H9 (cell line): ENCODE measurements at regions not wholly inside any gene's neighbourhood (a gene's known extent, or its start where the extent isn't known, plus 50 kb on each side); places are given as distances from the start of the nearest gene placed in this dataset.

Experiments used
- DNase-seq: peaks from one replicate; pipeline ENCODE4 v3.0.0-alpha.2; 2017
- H2AFZ ChIP-seq: one replicate; pipeline ENCODE4 v1.6.1; 2013; ENCODE audit warnings: mild to moderate bottlenecking, low read length, control low read depth, moderate library complexity
- H2AK5ac ChIP-seq: 2 replicates; pipeline ENCODE4 v1.6.1; 2013; ENCODE audit warnings: low read length, control low read depth, mixed read lengths; ENCODE audit not compliant: insufficient read length
- H2BK120ac ChIP-seq: one replicate; pipeline ENCODE4 v1.6.1; 2013; ENCODE audit warnings: low read depth, mild to moderate bottlenecking, low read length, control low read depth, inconsistent platforms; ENCODE audit not compliant: poor library complexity, severe bottlenecking
- H2BK12ac ChIP-seq: 2 replicates; pipeline ENCODE4 v1.6.1; 2013; ENCODE audit warnings: low read length, control low read depth, mixed read lengths, low read depth; ENCODE audit not compliant: insufficient read length
- H2BK15ac ChIP-seq: 2 replicates; pipeline ENCODE4 v1.6.1; 2013; ENCODE audit warnings: low read depth, low read length, control low read depth
- H2BK20ac ChIP-seq: one replicate; pipeline ENCODE4 v1.6.1; 2013; ENCODE audit warnings: low read depth, mild to moderate bottlenecking, low read length, control low read depth, inconsistent platforms; ENCODE audit not compliant: poor library complexity, severe bottlenecking
- H2BK5ac ChIP-seq: 2 replicates; pipeline ENCODE4 v1.6.1; 2013; ENCODE audit warnings: low read length, control low read depth, mixed read lengths; ENCODE audit not compliant: insufficient read length
- H3K14ac ChIP-seq: 2 replicates; pipeline ENCODE4 v1.6.1; 2013; ENCODE audit warnings: low read length, control low read depth; ENCODE audit not compliant: insufficient read depth
- H3K18ac ChIP-seq: 2 replicates; pipeline ENCODE4 v1.6.1; 2013; ENCODE audit warnings: low read depth, mild to moderate bottlenecking, mixed read lengths, low read length, control low read depth; ENCODE audit not compliant: insufficient read length
- H3K23ac ChIP-seq: 2 replicates; pipeline ENCODE4 v1.6.1; 2013; ENCODE audit warnings: low read length, control low read depth, mixed read lengths, low read depth; ENCODE audit not compliant: insufficient read length
- H3K23me2 ChIP-seq: 2 replicates; pipeline ENCODE4 v1.6.1; 2013; ENCODE audit warnings: low read depth, mild to moderate bottlenecking, mixed read lengths, low read length, control low read depth; ENCODE audit not compliant: insufficient read length, poor library complexity, severe bottlenecking
- H3K27ac ChIP-seq: 2 replicates; pipeline ENCODE4 v1.5.1; 2013; ENCODE audit warnings: low read length, control low read depth, mixed read lengths, low read depth; ENCODE audit not compliant: insufficient read length
- H3K27me3 ChIP-seq: 2 replicates; pipeline ENCODE4 v1.6.1; 2013; ENCODE audit warnings: low read length, control low read depth, inconsistent platforms; ENCODE audit not compliant: insufficient read depth
- H3K4ac ChIP-seq: 2 replicates; pipeline ENCODE4 v1.6.1; 2013; ENCODE audit warnings: low read depth, mild to moderate bottlenecking, control low read depth, inconsistent platforms, low read length, moderate library complexity
- H3K4me1 ChIP-seq: 2 replicates; pipeline ENCODE4 v1.6.1; 2013; ENCODE audit warnings: low read length, control low read depth, inconsistent platforms; ENCODE audit not compliant: insufficient read depth
- H3K4me2 ChIP-seq: 2 replicates; pipeline ENCODE4 v1.6.1; 2013; ENCODE audit warnings: low read length, control low read depth, mixed read lengths; ENCODE audit not compliant: insufficient read length, insufficient read depth
- H3K56ac ChIP-seq: 2 replicates; pipeline ENCODE4 v1.6.1; 2013; ENCODE audit warnings: low read depth, mild to moderate bottlenecking, mixed read lengths, low read length, control low read depth; ENCODE audit not compliant: insufficient read length
- H3K79me1 ChIP-seq: 2 replicates; pipeline ENCODE4 v1.6.1; 2013; ENCODE audit warnings: low read depth, mild to moderate bottlenecking, moderate library complexity, low read length, control low read depth, inconsistent platforms; ENCODE audit not compliant: insufficient read depth, poor library complexity, severe bottlenecking
- H3K79me2 ChIP-seq: 2 replicates; pipeline ENCODE4 v1.6.1; 2013; ENCODE audit warnings: low read length, control low read depth, inconsistent platforms; ENCODE audit not compliant: insufficient read depth
- H3K9ac ChIP-seq: 2 replicates; pipeline ENCODE4 v1.6.1; 2013; ENCODE audit warnings: low read length, control low read depth, mixed read lengths; ENCODE audit not compliant: insufficient read length; ENCODE audit errors: extremely low read depth
- H3K9me3 ChIP-seq: one replicate; pipeline ENCODE4 v1.6.1; 2013; ENCODE audit warnings: low read depth, low read length, inconsistent platforms; ENCODE audit not compliant: control insufficient read depth
- H3T11ph ChIP-seq: one replicate; pipeline ENCODE4 v1.6.1; 2013; ENCODE audit warnings: mild to moderate bottlenecking, low read length, control low read depth, inconsistent platforms
- H4K20me1 ChIP-seq: one replicate; pipeline ENCODE4 v1.6.1; 2013; ENCODE audit not compliant: control insufficient read depth, insufficient read length, insufficient read depth
- H4K5ac ChIP-seq: 2 replicates; pipeline ENCODE4 v1.6.1; 2013; ENCODE audit warnings: low read depth, mild to moderate bottlenecking, mixed read lengths, low read length, control low read depth; ENCODE audit not compliant: insufficient read length
- H4K8ac ChIP-seq: replicated peaks from 2 replicates; pipeline ENCODE4 v1.6.1; 2013; ENCODE audit warnings: low read length, control low read depth, mixed read lengths, low read depth; ENCODE audit not compliant: insufficient read length
- H4K91ac ChIP-seq: 2 replicates; pipeline ENCODE4 v1.6.1; 2013; ENCODE audit warnings: low read depth, mild to moderate bottlenecking, moderate library complexity, mixed read lengths, low read length, control low read depth; ENCODE audit not compliant: insufficient read length
- H3K27ac Mint-ChIP-seq, 3 experiments: 2 replicates in 2 of 3; 3 replicates in 1 of 3; pipeline ENCODE4 v1.8.0; 2020 to 2021; ENCODE audit warnings: mixed read lengths in 3 of 3, mild to moderate bottlenecking in 1 of 3, moderate library complexity in 1 of 3
- H3K27me3 Mint-ChIP-seq: 2 replicates; pipeline ENCODE4 v1.8.0; 2021; ENCODE audit warnings: low read depth, mild to moderate bottlenecking, moderate library complexity, mixed read lengths
- H3K36me3 Mint-ChIP-seq, 3 experiments: 2 replicates in 2 of 3; 3 replicates in 1 of 3; pipeline ENCODE4 v1.8.0; 2020 to 2021; ENCODE audit warnings: low read depth in 3 of 3, mixed read lengths in 3 of 3; ENCODE audit not compliant: insufficient read depth in 1 of 3
- H3K4me1 Mint-ChIP-seq, 2 experiments: 2 replicates each; pipeline ENCODE4 v1.8.0; 2020; ENCODE audit warnings: mixed read lengths in 2 of 2
- H3K4me3 Mint-ChIP-seq, 2 experiments: 2 replicates in 1 of 2; 3 replicates in 1 of 2; pipeline ENCODE4 v1.8.0; 2020 to 2021; ENCODE audit warnings: mild to moderate bottlenecking in 2 of 2, mixed read lengths in 2 of 2, moderate library complexity in 1 of 2
- H3K9me3 Mint-ChIP-seq, 2 experiments: 2 replicates in 1 of 2; 3 replicates in 1 of 2; pipeline ENCODE4 v1.8.0; 2020; ENCODE audit warnings: mild to moderate bottlenecking in 2 of 2, mixed read lengths in 2 of 2, moderate library complexity in 1 of 2
- CTCF ChIP-seq: fragments of 200-600 bp; sonication (generic); conservative IDR thresholded peaks from 3 replicates; pipeline ENCODE4 v1.8.0; 2021; ENCODE audit warnings: antibody characterized with exemption, mild to moderate bottlenecking
- WGBS: extraction: QIAGEN DNeasy Blood & Tissue Kit; methylation state at CpG from one replicate; pipeline ENCODE4 v1.1.7; 2013; ENCODE audit warnings: missing lambda C conversion rate, low lambda C conversion rate, mixed read lengths; ENCODE audit not compliant: insufficient read length; ENCODE audit errors: extremely low coverage; 5-methylcytosine and 5-hydroxymethylcytosine counted together

GRCh38 chr9:26012797-26013196 lies 334.6 kb upstream of the TUSC1 start:
- Mint-ChIP-seq H3K9me3 (peaks cover 5 to 12% of the 10 kb centered on the region in 2 experiments; a peak in 4 of 5 replicates), H3K27ac (0 out of 7 replicates have a peak overlapping the region, but pooled peaks of 1 of the 3 experiments have one; percentile 15), H3K4me1 (no peaks in the 10 kb centered on the region), H3K27me3 (no peaks in the 10 kb centered on the region; the same call in 1 of the 2 replicates), H3K36me3 (peaks cover 0 to 7% (median 6%) of the 10 kb centered on the region in 3 experiments; a peak in 5 of 7 replicates), H3K4me3 (no peak overlapping the region)
- Histone ChIP-seq H3K14ac (no peak overlapping the region), H4K91ac (no peak overlapping the region), H2BK5ac (no peak overlapping the region), H3K23me2 (no peaks in the 10 kb centered on the region), H3K56ac (no peak overlapping the region), H2AK5ac (no peak overlapping the region), H2AFZ (no peak overlapping the region), H3K9me3 (no peaks in the 10 kb centered on the region), H4K20me1 (no peaks in the 10 kb centered on the region), H3K27me3 (no peaks in the 10 kb centered on the region), H4K8ac (no peak overlapping the region), H3K23ac (no peak overlapping the region), H3K27ac (no peak overlapping the region), H3T11ph (no peak overlapping the region), H2BK15ac (no peak overlapping the region), H4K5ac (no peak overlapping the region), H3K4ac (no peak overlapping the region), H2BK20ac (no peak overlapping the region), H3K4me1 (no peaks in the 10 kb centered on the region), H3K18ac (no peak overlapping the region), H3K79me1 (no peaks in the 10 kb centered on the region), H3K9ac (no peak overlapping the region), H2BK120ac (no peak overlapping the region), H3K79me2 (no peaks in the 10 kb centered on the region), H2BK12ac (no peak overlapping the region), H3K4me2 (no peak overlapping the region)
- no peak for DNase-seq
- WGBS: no CpG with 5 or more reads among the region's 3 CpGs
- no peak for TF ChIP-seq CTCF
